GM12874 (cell line): ENCODE measurements at regions not wholly inside any gene's neighbourhood (a gene's known extent, or its start where the extent isn't known, plus 50 kb on each side); places are given as distances from the start of the nearest gene placed in this dataset.
A peak's percentile ranks its signal among the peaks of the same experiment; 100 is the strongest.

Experiments
- CTCF ChIP-seq: IDR thresholded peaks from 2 replicates; pipeline ENCODE4 v1.5.1; 2011; ENCODE audit warnings: low read depth, mild to moderate bottlenecking, control low read depth, low read length, moderate library complexity; ENCODE audit not compliant: insufficient read depth

- TF ChIP-seq CTCF = peak; percentile 79
Measured at GRCh38 chr9:34760196-34761040, 50.5 kb upstream of the CCL21 start.
